OCI-LY1 (cell line): ENCODE measurements at regions not wholly inside any gene's neighbourhood (a gene's known extent, or its start where the extent isn't known, plus 50 kb on each side); places are given as distances from the start of the nearest gene placed in this dataset.

Experiments
- EZH2 ChIP-seq: fragments of 200-600 bp; sonication (generic), shearing (Covaris generic); IDR thresholded peaks from 2 replicates; pipeline ENCODE4 v1.8.0; 2017; ENCODE audit warnings: borderline replicate concordance, mixed run types, mild to moderate bottlenecking, antibody characterized with exemption, low read length, moderate library complexity, mixed read lengths
- TF ChIP-seq, protein P1 (sequence below): fragments of 200-600 bp; sonication (generic), shearing (Covaris generic); IDR thresholded peaks from 2 replicates; pipeline ENCODE4 v1.5.1; 2017; ENCODE audit warnings: mild to moderate bottlenecking, antibody characterized with exemption, low read length, moderate library complexity, mixed read lengths

DNA sequence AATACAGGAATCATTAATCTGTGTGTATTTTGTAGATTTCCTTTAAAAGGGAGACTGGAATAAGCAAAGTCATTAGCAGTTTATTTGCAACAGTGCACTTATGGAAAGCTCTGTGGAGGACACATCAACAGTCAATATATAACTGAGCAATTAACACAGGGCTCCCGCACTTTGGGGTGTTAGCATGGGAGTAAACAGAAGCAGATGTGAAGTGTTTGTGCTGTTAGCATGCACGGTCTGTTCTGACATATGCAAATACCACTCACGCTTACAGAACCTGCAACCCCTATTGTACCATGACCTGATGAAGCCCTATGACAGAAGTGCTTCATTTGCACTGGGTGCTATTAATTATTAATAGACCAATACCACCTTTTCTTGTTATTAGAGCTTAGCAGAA, 118.9 kb downstream of the PPP1R3A start:
- TF ChIP-seq, protein P1, sequence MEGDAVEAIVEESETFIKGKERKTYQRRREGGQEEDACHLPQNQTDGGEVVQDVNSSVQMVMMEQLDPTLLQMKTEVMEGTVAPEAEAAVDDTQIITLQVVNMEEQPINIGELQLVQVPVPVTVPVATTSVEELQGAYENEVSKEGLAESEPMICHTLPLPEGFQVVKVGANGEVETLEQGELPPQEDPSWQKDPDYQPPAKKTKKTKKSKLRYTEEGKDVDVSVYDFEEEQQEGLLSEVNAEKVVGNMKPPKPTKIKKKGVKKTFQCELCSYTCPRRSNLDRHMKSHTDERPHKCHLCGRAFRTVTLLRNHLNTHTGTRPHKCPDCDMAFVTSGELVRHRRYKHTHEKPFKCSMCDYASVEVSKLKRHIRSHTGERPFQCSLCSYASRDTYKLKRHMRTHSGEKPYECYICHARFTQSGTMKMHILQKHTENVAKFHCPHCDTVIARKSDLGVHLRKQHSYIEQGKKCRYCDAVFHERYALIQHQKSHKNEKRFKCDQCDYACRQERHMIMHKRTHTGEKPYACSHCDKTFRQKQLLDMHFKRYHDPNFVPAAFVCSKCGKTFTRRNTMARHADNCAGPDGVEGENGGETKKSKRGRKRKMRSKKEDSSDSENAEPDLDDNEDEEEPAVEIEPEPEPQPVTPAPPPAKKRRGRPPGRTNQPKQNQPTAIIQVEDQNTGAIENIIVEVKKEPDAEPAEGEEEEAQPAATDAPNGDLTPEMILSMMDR, result no peak
- no peak for TF ChIP-seq EZH2
